ENCODE measurements at regions not wholly inside any gene's neighbourhood (a gene's known extent, or its start where the extent isn't known, plus 50 kb on each side); places are given as distances from the start of the nearest gene placed in this dataset.
A peak's percentile ranks its signal among the peaks of the same experiment; 100 is the strongest.
"Not testable (repeated sequence)": the region's sequence is repeated elsewhere in the genome, so short reads cannot be mapped to it uniquely, and the experiment has no call there.

GRCh38 chr14:51596488-51597117 is 55.1 kb upstream of the FRMD6 start:
- peak; percentile 59 for DNase-seq

- DNase-seq, result peak; percentile 69
Measured at GRCh38 chr14:51597261-51598001, 54.3 kb upstream of the FRMD6 start.

- not testable (repeated sequence) for DNase-seq
Measured at GRCh38 chr14:51598924-51599600, 52.6 kb upstream of the FRMD6 start.

- no peak for DNase-seq
Measured at GRCh38 chr14:51600658-51601057, 51.1 kb upstream of the FRMD6 start.
